HG03060 (cell line): ENCODE measurements at regions not wholly inside any gene's neighbourhood (a gene's known extent, or its start where the extent isn't known, plus 50 kb on each side); places are given as distances from the start of the nearest gene placed in this dataset.

ENCODE experiments used
- ATAC-seq: cut with Tn5 transposase; IDR thresholded peaks from one replicate; pipeline ENCODE4 v1.9.1; 2021; ENCODE audit warnings: low read depth, moderate number of reproducible peaks; ENCODE audit not compliant: unreplicated experiment

GRCh38 chr14:101169267-101169666 is 265.7 kb upstream of the RTL1 start:
- ATAC-seq: no peak

GRCh38 chr14:101171650-101172049 is 268.1 kb upstream of the RTL1 start:
- ATAC-seq: no peak

- ATAC-seq: no peak
Measured at GRCh38 chr14:101173698-101174521, 270.4 kb upstream of the RTL1 start.

- no peak for ATAC-seq
Measured at GRCh38 chr14:101174522-101174838, 271.0 kb upstream of the RTL1 start.

- no peak for ATAC-seq
Measured at GRCh38 chr14:101174980-101175606, 271.6 kb upstream of the RTL1 start.

GRCh38 chr14:101175731-101176534 is 272.4 kb upstream of the RTL1 start:
- no peak for ATAC-seq

- ATAC-seq: no peak
Measured at GRCh38 chr14:101176535-101177205, 273.1 kb upstream of the RTL1 start.

GRCh38 chr14:101177301-101177971 is 273.9 kb upstream of the RTL1 start:
- ATAC-seq: no peak

- no peak for ATAC-seq
Measured at GRCh38 chr14:101178184-101179072, 274.9 kb upstream of the RTL1 start.

- ATAC-seq: no peak
Measured at GRCh38 chr14:101179691-101180211, 276.2 kb upstream of the RTL1 start.

- ATAC-seq: no peak
Measured at GRCh38 chr14:101181446-101182313, 278.2 kb upstream of the RTL1 start.

- no peak for ATAC-seq
Measured at GRCh38 chr14:101182476-101182875, 279.0 kb upstream of the RTL1 start.

- ATAC-seq: no peak
Measured at GRCh38 chr14:101183376-101184103, 280.0 kb upstream of the RTL1 start.

GRCh38 chr14:101184104-101184455 is 280.6 kb upstream of the RTL1 start:
- no peak for ATAC-seq

- no peak for ATAC-seq
Measured at GRCh38 chr14:101184572-101184971, 281.1 kb upstream of the RTL1 start.

- no peak for ATAC-seq
Measured at GRCh38 chr14:101185073-101185835, 281.7 kb upstream of the RTL1 start.

GRCh38 chr14:101185946-101186345 is 282.4 kb upstream of the RTL1 start:
- no peak for ATAC-seq
